ENCODE measurements at regions not wholly inside any gene's neighbourhood (a gene's known extent, or its start where the extent isn't known, plus 50 kb on each side); places are given as distances from the start of the nearest gene placed in this dataset.

GRCh38 chr2:160871953-160872352 lies 288.3 kb upstream of the TANK start:
- H3K27me3 Mint-ChIP-seq = peaks cover 0 to 1% of the 10 kb centered on the region in 2 donors
- Histone ChIP-seq H3K4me3 (ENCODE audit: low read length) (no peak overlapping the region), H3K4me1 (ENCODE audit: insufficient read depth, low read length) (no peaks in the 10 kb centered on the region), H3K36me3 (ENCODE audit: insufficient read depth, low read length) (no peaks in the 10 kb centered on the region), H3K27ac (ENCODE audit: low read depth, low read length) (no peak overlapping the region), H3K27me3 (ENCODE audit: insufficient read depth, low read length, poor library complexity, severe bottlenecking) (no peaks in the 10 kb centered on the region), H3K9me3 (ENCODE audit: low read length) (no peaks in the 10 kb centered on the region)
- H3K27ac Mint-ChIP-seq = no peak overlapping the region
- no peaks in the 10 kb centered on the region for H3K9me3 Mint-ChIP-seq
- no peak overlapping the region for H3K4me3 Mint-ChIP-seq
- no peaks in the 10 kb centered on the region for H3K36me3 Mint-ChIP-seq
- H3K4me1 Mint-ChIP-seq = no peaks in the 10 kb centered on the region
- CTCF ChIA-PET = no interaction called here
- DNase-seq = no peak
- POLR2A ChIA-PET = no interaction called here

GRCh38 chr2:160876029-160876428 lies 284.2 kb upstream of the TANK start:
- POLR2A ChIA-PET = no interaction called here
- Mint-ChIP-seq H3K27ac (no peak overlapping the region), H3K9me3 (no peaks in the 10 kb centered on the region)

GRCh38 chr2:160876765-160877164 lies 283.5 kb upstream of the TANK start:
- no peaks in the 10 kb centered on the region for H3K36me3 Mint-ChIP-seq
- H3K4me1 Mint-ChIP-seq = no peaks in the 10 kb centered on the region
- no peaks in the 10 kb centered on the region for H3K36me3 ChIP-seq (ENCODE audit: insufficient read depth, low read length)
- H3K9me3 Mint-ChIP-seq = no peaks in the 10 kb centered on the region
- H3K4me3 ChIP-seq (ENCODE audit: low read length) = no peak overlapping the region
- H3K9me3 ChIP-seq (ENCODE audit: low read length) = no peaks in the 10 kb centered on the region
- no peak for DNase-seq
- ChIA-PET CTCF (no interaction called here), POLR2A (no interaction called here)
- no peak overlapping the region for H3K4me3 Mint-ChIP-seq
- H3K27me3 ChIP-seq (ENCODE audit: insufficient read depth, low read length, poor library complexity, severe bottlenecking) = no peaks in the 10 kb centered on the region
- no peak overlapping the region for H3K27ac Mint-ChIP-seq
- no peaks in the 10 kb centered on the region for H3K4me1 ChIP-seq (ENCODE audit: insufficient read depth, low read length)
- peaks cover 1 to 4% of the 10 kb centered on the region in 2 donors for H3K27me3 Mint-ChIP-seq
- H3K27ac ChIP-seq (ENCODE audit: low read depth, low read length) = no peak overlapping the region

More at GRCh38 chr2:160876029-160876428, 284.2 kb upstream of the TANK start:
- Mint-ChIP-seq H3K36me3 (no peaks in the 10 kb centered on the region), H3K27me3 (peaks cover 1 to 4% of the 10 kb centered on the region in 2 donors), H3K4me1 (no peaks in the 10 kb centered on the region), H3K4me3 (no peak overlapping the region)
- CTCF ChIA-PET = no interaction called here
- H3K9me3 ChIP-seq (ENCODE audit: low read length) = no peaks in the 10 kb centered on the region
- no peaks in the 10 kb centered on the region for H3K4me1 ChIP-seq (ENCODE audit: insufficient read depth, low read length)
- H3K36me3 ChIP-seq (ENCODE audit: insufficient read depth, low read length) = no peaks in the 10 kb centered on the region
- no peak overlapping the region for H3K27ac ChIP-seq (ENCODE audit: low read depth, low read length)
- no peak for DNase-seq
- H3K27me3 ChIP-seq (ENCODE audit: insufficient read depth, low read length, poor library complexity, severe bottlenecking) = no peaks in the 10 kb centered on the region
- H3K4me3 ChIP-seq (ENCODE audit: low read length) = no peak overlapping the region

GRCh38 chr2:160878618-160879017 lies 281.6 kb upstream of the TANK start:
- DNase-seq = no peak
- Histone ChIP-seq H3K27ac (ENCODE audit: low read depth, low read length) (no peak overlapping the region), H3K9me3 (ENCODE audit: low read length) (no peaks in the 10 kb centered on the region), H3K4me3 (ENCODE audit: low read length) (no peak overlapping the region), H3K27me3 (ENCODE audit: insufficient read depth, low read length, poor library complexity, severe bottlenecking) (no peaks in the 10 kb centered on the region), H3K36me3 (ENCODE audit: insufficient read depth, low read length) (no peaks in the 10 kb centered on the region), H3K4me1 (ENCODE audit: insufficient read depth, low read length) (no peaks in the 10 kb centered on the region)
- POLR2A ChIA-PET = no interaction called here
- peaks cover 0 to 2% (median 0%) of the 10 kb centered on the region in 5 donors for H3K9me3 Mint-ChIP-seq
- H3K27me3 Mint-ChIP-seq = peaks cover 1 to 4% of the 10 kb centered on the region in 2 donors
- no peak overlapping the region for H3K4me3 Mint-ChIP-seq
- H3K36me3 Mint-ChIP-seq = no peaks in the 10 kb centered on the region
- CTCF ChIA-PET = no interaction called here
- H3K27ac Mint-ChIP-seq = no peak overlapping the region
- no peaks in the 10 kb centered on the region for H3K4me1 Mint-ChIP-seq

GRCh38 chr2:160882906-160883305 lies 277.3 kb upstream of the TANK start:
- Mint-ChIP-seq H3K27ac (no peak overlapping the region), H3K27me3 (peaks cover 1 to 4% of the 10 kb centered on the region in 2 donors), H3K36me3 (no peaks in the 10 kb centered on the region), H3K4me1 (no peaks in the 10 kb centered on the region), H3K4me3 (no peak overlapping the region), H3K9me3 (peaks cover 0 to 2% (median 0%) of the 10 kb centered on the region in 5 donors)
- no peaks in the 10 kb centered on the region for H3K9me3 ChIP-seq (ENCODE audit: low read length)
- H3K27ac ChIP-seq (ENCODE audit: low read depth, low read length) = no peak overlapping the region
- H3K4me1 ChIP-seq (ENCODE audit: insufficient read depth, low read length) = no peaks in the 10 kb centered on the region
- no peaks in the 10 kb centered on the region for H3K27me3 ChIP-seq (ENCODE audit: insufficient read depth, low read length, poor library complexity, severe bottlenecking)
- POLR2A ChIA-PET = no interaction called here
- CTCF ChIA-PET = no interaction called here
- no peak overlapping the region for H3K4me3 ChIP-seq (ENCODE audit: low read length)
- H3K36me3 ChIP-seq (ENCODE audit: insufficient read depth, low read length) = no peaks in the 10 kb centered on the region
- DNase-seq = no peak

GRCh38 chr2:160884056-160884455 lies 276.2 kb upstream of the TANK start:
- CTCF ChIA-PET = no interaction called here

GRCh38 chr2:160889439-160890170 lies 270.6 kb upstream of the TANK start:
- Histone ChIP-seq H3K27ac (ENCODE audit: low read depth, low read length) (no peak overlapping the region), H3K4me3 (ENCODE audit: low read length) (no peak overlapping the region), H3K4me1 (ENCODE audit: insufficient read depth, low read length) (no peaks in the 10 kb centered on the region), H3K9me3 (ENCODE audit: low read length) (no peaks in the 10 kb centered on the region), H3K27me3 (ENCODE audit: insufficient read depth, low read length, poor library complexity, severe bottlenecking) (no peaks in the 10 kb centered on the region), H3K36me3 (ENCODE audit: insufficient read depth, low read length) (no peaks in the 10 kb centered on the region)
- POLR2A ChIA-PET = no interaction called here
- H3K4me3 Mint-ChIP-seq = no peak overlapping the region
- H3K9me3 Mint-ChIP-seq = no peaks in the 10 kb centered on the region
- no peaks in the 10 kb centered on the region for H3K36me3 Mint-ChIP-seq
- no peaks in the 10 kb centered on the region for H3K4me1 Mint-ChIP-seq
- CTCF ChIA-PET = no interaction called here
- no peak overlapping the region for H3K27ac Mint-ChIP-seq
- H3K27me3 Mint-ChIP-seq = no peaks in the 10 kb centered on the region
- DNase-seq = no peak

More at GRCh38 chr2:160884056-160884455, 276.2 kb upstream of the TANK start:
- Histone ChIP-seq H3K4me3 (ENCODE audit: low read length) (no peak overlapping the region), H3K36me3 (ENCODE audit: insufficient read depth, low read length) (no peaks in the 10 kb centered on the region), H3K27ac (ENCODE audit: low read depth, low read length) (no peak overlapping the region), H3K4me1 (ENCODE audit: insufficient read depth, low read length) (no peaks in the 10 kb centered on the region), H3K27me3 (ENCODE audit: insufficient read depth, low read length, poor library complexity, severe bottlenecking) (no peaks in the 10 kb centered on the region), H3K9me3 (ENCODE audit: low read length) (no peaks in the 10 kb centered on the region)
- Mint-ChIP-seq H3K9me3 (peaks cover 0 to 2% (median 0%) of the 10 kb centered on the region in 5 donors), H3K27me3 (peaks cover 0 to 1% of the 10 kb centered on the region in 2 donors), H3K4me3 (no peak overlapping the region), H3K36me3 (no peaks in the 10 kb centered on the region), H3K4me1 (no peaks in the 10 kb centered on the region), H3K27ac (no peak overlapping the region)
- DNase-seq = no peak
- POLR2A ChIA-PET = no interaction called here

- CTCF ChIA-PET = no interaction called here
- Mint-ChIP-seq H3K9me3 (no peaks in the 10 kb centered on the region), H3K4me3 (no peak overlapping the region), H3K36me3 (no peaks in the 10 kb centered on the region), H3K27me3 (no peaks in the 10 kb centered on the region), H3K27ac (no peak overlapping the region), H3K4me1 (no peaks in the 10 kb centered on the region)
- POLR2A ChIA-PET = no interaction called here
- no peaks in the 10 kb centered on the region for H3K36me3 ChIP-seq (ENCODE audit: insufficient read depth, low read length)
- H3K9me3 ChIP-seq (ENCODE audit: low read length) = no peaks in the 10 kb centered on the region
- H3K4me1 ChIP-seq (ENCODE audit: insufficient read depth, low read length) = no peaks in the 10 kb centered on the region
- H3K27ac ChIP-seq (ENCODE audit: low read depth, low read length) = no peak overlapping the region
- H3K27me3 ChIP-seq (ENCODE audit: insufficient read depth, low read length, poor library complexity, severe bottlenecking) = no peaks in the 10 kb centered on the region
- DNase-seq = no peak
- no peak overlapping the region for H3K4me3 ChIP-seq (ENCODE audit: low read length)
Observed at GRCh38 chr2:160890667-160891352, 269.4 kb upstream of the TANK start.

Data from CD8-positive, alpha-beta memory T cell (primary cell).